HG02798 (cell line): ENCODE measurements at regions not wholly inside any gene's neighbourhood (a gene's known extent, or its start where the extent isn't known, plus 50 kb on each side); places are given as distances from the start of the nearest gene placed in this dataset.
A peak's percentile ranks its signal among the peaks of the same experiment; 100 is the strongest.

Experiments used
- ATAC-seq: cut with Tn5 transposase; IDR thresholded peaks from one replicate; pipeline ENCODE4 v1.9.1; 2021; ENCODE audit warnings: mild to moderate bottlenecking; ENCODE audit not compliant: unreplicated experiment, poor library complexity

- ATAC-seq, result no peak
These were observed 248.7 kb upstream of the PIK3C3 start for GRCh38 chr18:41706301-41706700.

GRCh38 chr18:41703744-41704530 lies 251.1 kb upstream of the PIK3C3 start:
- ATAC-seq, result no peak

- ATAC-seq, result no peak
These were observed 254.6 kb upstream of the PIK3C3 start for GRCh38 chr18:41700416-41700815.

- ATAC-seq, result peak; percentile 62
These were observed 259.6 kb upstream of the PIK3C3 start for GRCh38 chr18:41695441-41695840.

- ATAC-seq, result no peak
These were observed 262.0 kb upstream of the PIK3C3 start for GRCh38 chr18:41693008-41693407.

- ATAC-seq, result no peak
These were observed 264.5 kb upstream of the PIK3C3 start for GRCh38 chr18:41690332-41691127.

GRCh38 chr18:41687138-41687537 lies 267.9 kb upstream of the PIK3C3 start:
- ATAC-seq, result no peak

GRCh38 chr18:41681138-41681880 lies 273.7 kb upstream of the PIK3C3 start:
- ATAC-seq, result no peak

GRCh38 chr18:41674506-41674905 lies 280.5 kb upstream of the PIK3C3 start:
- no peak for ATAC-seq

- ATAC-seq, result no peak
These were observed 288.8 kb upstream of the PIK3C3 start for GRCh38 chr18:41666231-41666630.

- ATAC-seq, result no peak
These were observed 289.8 kb upstream of the PIK3C3 start for GRCh38 chr18:41665210-41665609.

- no peak for ATAC-seq
These were observed 294.4 kb upstream of the PIK3C3 start for GRCh38 chr18:41660654-41661053.

GRCh38 chr18:41659438-41660130 lies 295.4 kb upstream of the PIK3C3 start:
- ATAC-seq, result no peak

GRCh38 chr18:41657189-41657588 lies 297.8 kb upstream of the PIK3C3 start:
- no peak for ATAC-seq

GRCh38 chr18:41655074-41655473 lies 300.0 kb upstream of the PIK3C3 start:
- no peak for ATAC-seq

GRCh38 chr18:41647914-41648313 lies 307.1 kb upstream of the PIK3C3 start:
- ATAC-seq, result no peak

- ATAC-seq, result no peak
These were observed 308.0 kb upstream of the PIK3C3 start for GRCh38 chr18:41646915-41647620.

GRCh38 chr18:41645589-41646360 lies 309.3 kb upstream of the PIK3C3 start:
- ATAC-seq, result no peak

GRCh38 chr18:41644466-41644865 lies 310.6 kb upstream of the PIK3C3 start:
- no peak for ATAC-seq
